HG03565 (cell line): ENCODE measurements at regions not wholly inside any gene's neighbourhood (a gene's known extent, or its start where the extent isn't known, plus 50 kb on each side); places are given as distances from the start of the nearest gene placed in this dataset.
"Not testable (repeated sequence)": the region's sequence is repeated elsewhere in the genome, so short reads cannot be mapped to it uniquely, and the experiment has no call there.

Source experiments
- ATAC-seq: cut with Tn5 transposase; IDR thresholded peaks from one replicate; pipeline ENCODE4 v1.9.1; 2021; ENCODE audit warnings: mild to moderate bottlenecking, moderate library complexity; ENCODE audit not compliant: unreplicated experiment

DNA sequence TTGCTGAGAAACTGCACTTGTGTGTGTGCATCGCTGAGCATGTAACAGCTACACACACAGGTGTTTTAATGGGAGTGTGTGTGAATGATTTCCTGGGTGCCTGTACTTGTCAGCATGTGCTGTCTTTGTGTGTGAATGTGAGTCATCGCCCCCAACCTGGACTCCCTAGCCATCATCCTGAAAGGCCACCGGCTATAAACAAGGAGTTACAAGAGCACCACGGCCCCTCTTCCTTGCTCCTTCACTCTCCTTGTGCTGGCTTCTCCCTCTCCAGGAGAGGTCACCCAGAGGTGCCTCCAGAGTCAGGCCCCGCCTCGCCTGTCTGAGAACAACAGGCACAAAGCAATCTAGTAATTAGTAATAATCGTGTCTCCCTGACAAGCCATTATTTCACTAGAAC lies 419.2 kb downstream of the BUD13 start:
- no peak for ATAC-seq

DNA sequence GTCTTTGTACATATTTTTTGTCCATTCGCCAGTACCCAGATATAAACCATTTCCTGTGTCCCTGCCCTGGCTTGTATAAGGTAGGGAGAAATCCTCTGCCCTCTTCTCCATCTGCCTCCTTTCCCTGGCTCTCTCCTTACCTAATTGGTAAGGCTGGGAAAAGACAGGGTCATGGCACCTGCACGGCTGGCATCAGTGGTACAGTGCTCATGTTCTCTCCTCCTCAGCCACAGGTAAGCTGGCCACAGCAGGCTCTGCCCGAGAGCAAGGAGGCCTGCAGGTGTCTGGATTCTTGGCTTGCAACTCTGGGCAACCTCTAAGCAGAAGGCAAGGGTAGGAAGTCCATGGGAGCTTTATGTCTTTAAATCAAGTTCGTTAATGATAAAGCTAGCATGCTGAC lies 419.9 kb downstream of the BUD13 start:
- ATAC-seq, result no peak

DNA sequence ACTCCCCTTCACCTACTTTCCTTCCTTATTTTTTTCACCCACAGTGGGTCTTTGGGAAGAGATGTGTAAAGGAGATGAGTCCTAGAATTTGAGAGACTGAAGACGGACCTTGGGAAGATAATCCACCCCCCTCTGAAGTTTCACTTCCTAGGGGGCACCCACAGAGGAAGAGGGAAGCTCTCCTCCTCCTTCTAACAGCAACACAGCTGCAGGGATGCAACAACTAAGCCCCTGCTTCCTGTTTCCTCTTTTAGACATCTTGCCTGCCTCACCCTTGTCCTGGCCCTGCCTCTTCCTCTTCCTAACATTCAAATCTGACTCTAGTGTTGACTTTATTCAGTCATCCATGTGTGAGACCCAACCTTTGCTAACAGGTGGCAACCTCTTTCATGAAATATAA lies 424.6 kb downstream of the BUD13 start:
- ATAC-seq, result no peak

DNA sequence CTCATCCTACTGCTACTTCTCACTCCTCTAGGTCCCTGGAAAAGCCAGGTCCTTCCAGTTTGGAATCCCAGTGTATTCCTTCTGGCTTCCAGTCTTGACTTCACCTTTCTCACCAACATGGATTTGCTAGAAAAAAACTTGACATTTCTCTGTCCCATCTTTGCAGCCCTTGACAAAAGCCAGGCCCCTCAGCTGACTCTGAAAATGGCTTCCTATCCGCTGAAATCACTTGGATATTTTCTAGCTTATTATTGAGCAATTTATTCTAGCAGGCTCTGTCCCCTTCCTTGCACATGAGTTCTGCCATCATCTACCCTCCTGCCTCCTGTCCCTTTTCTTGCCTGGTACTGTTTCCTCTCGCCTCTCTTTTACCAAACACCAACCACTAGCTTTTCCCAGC lies 427.2 kb downstream of the BUD13 start:
- no peak for ATAC-seq

DNA sequence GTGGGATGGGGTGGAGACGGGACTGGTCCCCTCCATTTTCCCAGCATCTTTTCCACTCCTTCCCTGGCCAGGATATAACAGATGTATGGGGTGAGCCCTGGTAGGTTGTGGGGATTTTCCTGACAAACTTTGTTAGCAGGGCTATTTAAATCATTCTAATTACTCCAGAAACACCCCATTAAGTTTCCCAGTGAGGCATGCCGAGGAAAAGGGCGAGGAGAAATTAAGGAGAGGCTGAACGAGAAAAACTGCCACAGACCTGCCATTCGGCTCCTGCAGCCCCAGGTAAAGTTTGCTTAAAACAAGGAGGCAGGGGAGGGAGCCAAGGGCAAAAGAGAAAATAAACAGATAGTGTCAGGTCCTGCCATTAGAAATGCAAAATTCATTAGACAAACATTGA lies 428.2 kb downstream of the BUD13 start:
- ATAC-seq, result no peak

DNA sequence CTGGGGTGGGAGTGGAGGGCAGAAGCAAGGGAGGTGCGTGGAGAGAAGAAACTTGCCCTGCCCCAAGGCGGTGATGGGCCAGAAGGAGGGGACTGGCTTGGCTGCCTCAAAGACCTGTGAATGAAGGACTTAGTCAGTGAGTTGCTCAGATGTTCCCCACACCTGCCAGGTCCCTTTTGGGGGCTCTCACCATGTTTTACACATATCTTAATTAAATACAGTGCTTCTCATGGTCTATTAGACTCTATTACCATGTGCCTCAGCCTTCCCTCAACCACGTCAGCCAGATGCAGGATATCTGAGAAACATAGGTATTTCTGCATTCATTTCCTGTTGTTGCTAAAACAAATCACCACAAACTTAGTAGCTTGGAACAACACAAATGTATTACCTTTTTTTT lies 429.5 kb downstream of the BUD13 start:
- no peak for ATAC-seq

DNA sequence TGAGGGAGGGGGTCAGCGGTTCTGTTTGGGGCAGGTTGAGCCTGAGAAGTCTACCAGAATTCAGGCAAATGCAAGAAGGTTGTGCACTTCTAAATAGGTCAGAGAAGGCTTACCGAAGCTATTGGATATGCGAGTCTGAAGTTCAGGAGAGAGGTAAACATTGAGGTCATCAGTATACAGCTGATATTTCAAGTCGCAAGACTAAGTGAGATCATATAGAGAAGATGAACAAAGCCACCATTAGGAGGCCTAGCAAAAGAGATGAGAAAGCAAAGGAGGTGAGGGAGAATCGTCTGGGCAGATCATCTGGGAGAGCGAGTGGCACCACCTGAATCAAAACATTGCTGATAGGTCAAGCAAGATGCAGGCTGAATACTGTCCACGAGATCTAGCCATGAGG lies 430.6 kb downstream of the BUD13 start:
- no peak for ATAC-seq

DNA sequence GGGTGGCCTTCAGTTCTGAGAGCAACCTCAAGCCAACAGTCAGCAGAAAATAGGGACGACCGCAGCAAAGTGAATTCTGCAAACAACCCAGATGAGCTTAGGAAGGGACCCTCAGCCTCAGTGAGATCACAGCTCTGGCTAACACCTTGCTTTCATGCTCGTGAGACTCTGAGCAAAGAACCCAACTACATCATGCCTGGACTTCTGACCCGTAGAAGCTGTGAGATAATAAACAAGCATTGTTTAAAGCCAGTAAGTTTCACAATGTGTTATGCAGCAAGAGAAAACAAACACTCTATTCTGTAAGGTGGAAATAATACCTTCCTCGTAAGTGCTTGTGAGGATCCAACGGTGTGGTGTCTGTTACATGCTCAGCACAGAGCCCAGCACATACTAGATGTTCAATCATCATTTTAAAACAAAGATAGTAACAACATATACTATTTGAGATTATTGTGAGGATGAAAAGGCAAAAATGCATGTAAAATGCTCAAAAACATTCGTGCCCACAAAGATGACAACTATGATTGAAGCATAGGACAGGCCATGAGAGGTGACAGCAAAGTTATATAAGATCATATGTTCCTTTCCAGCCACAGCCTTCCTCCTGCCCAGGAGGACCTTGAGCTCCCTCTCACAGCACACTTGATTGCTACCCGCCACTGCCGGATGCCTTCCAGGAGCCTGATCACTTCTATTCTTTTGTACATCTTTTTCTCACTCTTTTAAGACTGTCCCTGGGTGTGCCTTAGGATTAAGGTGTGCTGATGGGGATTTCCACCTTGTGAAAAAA lies 433.3 kb downstream of the BUD13 start:
- no peak for ATAC-seq

DNA sequence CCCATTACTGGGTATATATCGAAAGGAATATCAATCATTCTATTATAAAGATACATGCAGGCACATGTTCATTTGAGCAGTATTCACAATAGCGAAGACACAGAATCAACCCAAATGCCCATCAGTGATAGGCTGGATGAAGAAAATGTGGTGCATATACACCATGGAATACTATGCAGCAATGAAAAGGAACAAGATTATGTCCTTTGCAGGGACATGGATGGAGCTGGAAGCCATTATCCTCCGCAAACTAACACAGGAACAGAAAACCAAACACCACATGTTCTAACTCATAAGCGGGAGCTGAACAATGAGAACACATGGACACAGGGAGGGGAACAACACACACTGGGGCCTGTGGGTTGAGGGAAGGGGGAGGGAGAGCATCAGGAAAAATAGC lies 434.3 kb downstream of the BUD13 start:
- ATAC-seq, result not testable (repeated sequence)

DNA sequence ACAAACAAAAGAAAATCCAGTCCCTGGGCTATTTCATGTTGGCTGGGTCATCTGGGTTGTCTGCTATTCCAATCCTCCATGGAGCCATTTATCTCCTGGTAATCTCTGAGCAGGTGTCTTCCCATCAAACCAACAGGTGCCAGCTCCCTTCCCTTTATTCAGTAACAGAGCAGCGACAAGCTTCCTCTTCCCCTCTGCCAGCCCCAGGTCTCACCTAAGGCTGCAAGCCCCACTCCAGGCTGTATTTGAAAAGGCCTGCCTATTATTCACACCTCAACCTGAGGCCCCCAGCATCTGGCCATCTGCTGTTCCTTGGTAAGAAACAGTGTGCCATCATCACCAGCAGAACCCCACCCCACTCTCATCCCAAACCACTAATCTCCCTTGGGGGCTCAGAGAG lies 436.2 kb downstream of the BUD13 start:
- ATAC-seq, result no peak

DNA sequence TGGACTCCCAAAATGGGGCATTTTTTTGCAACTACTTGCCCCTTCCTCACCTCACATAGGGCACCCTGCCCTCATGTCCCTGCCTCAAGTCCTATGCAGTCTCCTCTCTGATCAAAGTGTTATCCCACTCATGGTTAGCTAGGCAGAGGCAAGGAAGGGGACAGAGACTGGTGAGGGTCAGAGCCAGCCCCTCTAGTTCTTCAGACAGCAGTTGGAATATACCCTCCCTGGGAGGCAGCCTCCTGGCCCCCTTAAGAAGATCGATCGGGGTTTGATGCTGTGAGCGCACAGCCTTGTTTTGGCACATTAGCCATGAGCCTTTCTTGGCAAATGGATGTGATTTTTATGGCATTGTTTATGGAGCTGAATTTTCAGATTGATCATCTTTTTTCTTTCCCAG lies 436.9 kb downstream of the BUD13 start:
- no peak for ATAC-seq

DNA sequence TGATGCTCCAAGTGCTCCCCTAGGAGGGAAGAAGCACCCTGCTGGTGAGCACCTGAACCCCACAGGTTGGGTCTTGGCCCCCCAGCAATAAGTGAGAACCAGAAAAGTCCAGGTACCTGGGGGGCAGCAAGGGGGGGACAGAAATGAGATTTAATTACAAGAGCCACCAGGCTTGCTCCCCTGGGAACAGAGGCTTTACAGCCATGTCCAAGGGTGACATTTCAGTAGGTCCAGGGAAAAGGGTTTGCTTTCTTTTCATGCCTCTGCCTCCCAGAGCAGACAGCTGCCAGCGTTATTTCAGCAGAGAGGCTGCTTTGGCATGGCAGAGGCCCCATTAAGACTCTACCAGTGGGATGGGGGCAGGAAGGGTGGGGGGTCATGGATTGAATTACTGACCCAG lies 437.7 kb downstream of the BUD13 start:
- no peak for ATAC-seq

DNA sequence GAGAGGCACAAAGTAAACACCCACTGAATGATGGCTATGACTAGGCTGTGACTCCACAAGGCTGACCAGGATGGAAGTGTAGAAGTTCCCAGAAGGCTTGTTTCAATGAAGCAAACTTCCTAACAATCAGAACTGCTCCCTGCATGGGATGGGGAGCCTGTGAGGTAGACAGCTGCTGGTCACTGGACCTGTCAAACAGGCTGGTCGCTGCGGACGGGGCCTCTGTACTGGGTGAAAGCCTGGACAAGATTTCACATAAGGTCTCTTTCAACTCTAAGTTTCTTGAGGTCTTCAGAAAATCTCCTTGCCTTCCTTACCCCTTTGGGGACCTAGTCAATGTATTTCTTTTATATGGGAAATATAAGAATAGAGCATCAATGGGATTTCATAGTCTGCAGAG lies 438.2 kb downstream of the BUD13 start:
- ATAC-seq, result no peak

DNA sequence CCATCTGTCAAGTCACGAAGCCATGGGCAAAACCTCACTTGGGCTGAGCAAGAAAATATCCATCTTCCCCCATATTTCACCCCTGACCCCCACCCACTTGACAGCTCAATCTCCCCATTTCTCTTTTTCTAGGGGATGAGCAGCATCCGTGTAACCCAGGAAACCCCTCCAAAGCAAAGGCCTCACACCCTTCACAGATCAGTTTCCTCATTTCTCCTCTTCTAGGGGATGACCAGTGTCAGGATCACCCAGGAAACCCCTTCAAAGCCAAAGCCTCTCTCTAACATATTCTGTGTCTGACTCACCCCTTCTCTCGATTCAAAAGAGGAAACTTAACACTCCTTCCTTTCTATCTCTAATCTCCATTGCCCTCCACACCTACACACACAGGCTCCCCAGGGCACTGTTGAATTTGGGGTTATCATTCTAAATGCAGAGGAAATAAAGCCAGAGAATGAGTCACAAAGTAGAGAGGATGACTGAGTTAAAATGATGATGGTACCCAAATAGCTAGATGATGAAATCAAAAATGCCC lies 439.7 kb downstream of the BUD13 start:
- ATAC-seq, result no peak

DNA sequence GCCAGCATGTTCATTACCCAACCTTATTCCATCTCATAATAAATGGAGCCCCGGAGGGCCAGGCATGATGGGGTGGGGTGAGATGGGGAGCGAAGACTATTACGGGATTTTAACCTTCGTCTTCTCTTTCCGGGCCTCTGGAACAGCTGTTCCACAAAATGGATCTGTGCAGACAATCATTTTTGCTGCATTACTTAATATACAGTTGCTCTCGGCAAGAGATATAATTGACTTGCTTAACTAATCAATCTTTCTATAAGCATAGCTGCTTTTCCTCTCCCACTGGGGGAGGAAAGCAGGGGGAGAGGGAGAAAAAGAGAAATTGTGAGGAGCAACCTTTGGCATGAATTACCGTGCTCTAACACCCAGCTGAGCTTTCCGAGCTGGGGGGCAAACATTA lies 440.4 kb downstream of the BUD13 start:
- no peak for ATAC-seq

DNA sequence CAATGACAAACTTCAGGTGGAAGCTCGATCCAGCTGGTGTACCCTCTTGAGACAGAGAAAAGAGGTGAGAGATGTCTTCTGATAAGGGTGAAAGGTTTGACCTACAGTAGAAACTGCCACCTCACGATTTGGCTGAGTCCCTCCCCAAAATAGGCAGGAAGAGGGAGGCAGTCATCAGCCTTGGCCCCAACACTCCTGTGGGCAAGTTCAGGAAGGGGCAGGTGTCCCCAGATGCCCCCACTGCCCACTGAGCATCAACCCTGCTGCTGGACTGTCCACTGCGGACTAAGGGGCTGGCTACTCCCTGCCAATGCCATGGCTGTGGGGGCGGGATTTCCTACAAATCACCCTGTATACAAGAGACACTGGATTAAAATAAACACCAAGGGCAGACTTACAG lies 441.4 kb downstream of the BUD13 start:
- no peak for ATAC-seq

DNA sequence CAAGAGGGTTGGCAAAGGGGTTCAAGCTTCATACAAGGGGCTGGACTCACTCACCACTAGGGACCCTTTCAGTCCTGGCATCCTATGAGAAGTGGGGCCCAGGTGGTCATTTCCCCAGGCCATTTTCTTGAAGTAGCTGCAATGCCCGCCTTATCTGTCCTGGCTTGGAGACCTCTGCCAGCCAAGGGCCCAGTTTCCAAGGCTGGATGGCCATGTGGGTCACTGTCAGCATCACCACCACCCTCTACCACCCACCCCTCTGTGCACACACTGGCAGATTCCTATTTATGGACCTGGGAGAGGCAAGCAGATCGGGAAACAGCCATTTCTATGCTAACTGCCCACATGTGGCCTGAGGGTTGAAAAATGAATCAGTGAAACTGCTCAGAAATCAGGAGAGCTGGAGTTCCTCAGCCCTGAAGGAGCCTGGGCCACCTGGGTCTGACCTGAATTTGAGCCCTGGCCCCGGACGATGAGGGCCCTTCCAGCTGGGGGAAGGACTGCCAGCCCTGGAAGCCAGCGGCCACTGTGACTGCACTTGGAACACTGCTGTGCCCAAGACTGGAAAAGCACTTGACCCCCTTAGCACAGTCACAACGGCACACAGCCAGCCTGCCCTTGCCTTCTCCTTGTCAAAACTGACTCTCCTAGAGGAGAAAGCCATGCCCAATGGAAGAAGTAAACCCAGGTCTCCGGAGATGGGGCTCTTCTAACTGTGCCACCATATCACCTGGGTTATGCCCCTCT lies 442.2 kb downstream of the BUD13 start:
- no peak for ATAC-seq

DNA sequence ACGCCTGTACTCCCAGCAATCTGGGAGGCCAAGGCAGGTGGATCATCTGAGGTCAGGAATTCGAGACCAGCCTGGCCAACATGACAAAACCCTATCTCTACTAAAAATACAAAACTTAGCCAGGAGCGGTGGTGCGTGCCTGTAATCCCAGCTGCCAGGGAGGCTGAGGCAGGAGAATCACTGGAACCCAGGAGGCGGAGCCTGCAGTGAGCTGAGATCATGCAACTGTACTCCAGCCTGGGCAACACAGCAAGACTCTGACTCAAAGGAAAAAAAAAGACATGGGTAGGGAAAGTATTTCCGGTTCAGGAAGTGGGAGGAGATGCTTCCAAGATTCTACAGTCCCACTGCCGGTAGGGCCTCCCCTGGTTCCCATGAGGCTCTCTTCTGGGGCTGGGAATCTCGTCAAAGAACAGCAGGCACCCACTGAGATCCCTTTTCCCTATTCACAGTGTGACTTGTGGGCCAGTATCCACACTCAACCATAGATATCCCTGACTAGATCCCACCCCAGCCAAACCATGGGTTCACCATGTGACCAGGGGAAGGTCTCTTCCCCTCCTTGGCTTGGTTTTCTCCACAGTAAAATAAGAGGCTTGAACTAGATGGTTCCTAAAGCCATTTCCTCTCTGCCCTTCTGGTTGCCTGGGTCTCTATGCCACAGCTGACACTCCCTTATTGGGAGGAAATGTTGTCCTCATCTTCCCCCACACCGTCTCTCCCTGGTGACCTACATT lies 443.3 kb downstream of the BUD13 start:
- no peak for ATAC-seq

DNA sequence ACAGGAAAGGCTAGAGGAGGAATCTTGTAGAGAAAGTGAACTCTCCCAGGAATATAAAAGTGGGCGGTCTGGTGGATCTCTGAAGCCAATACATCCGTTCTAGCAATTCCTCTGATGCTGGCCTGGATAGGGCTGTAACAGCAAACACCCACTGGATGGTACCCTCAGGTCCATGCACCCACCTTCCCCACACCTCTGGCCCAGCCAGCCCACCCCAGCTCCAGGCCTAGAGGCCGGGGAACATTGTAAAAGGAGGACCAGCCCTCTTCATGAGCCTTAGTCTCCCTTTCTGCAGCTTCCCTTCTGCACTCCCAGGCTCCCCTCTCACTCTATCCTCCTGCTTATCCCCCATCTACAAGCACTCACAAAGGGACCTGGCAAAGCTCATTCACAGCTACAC lies 443.9 kb downstream of the BUD13 start:
- no peak for ATAC-seq

DNA sequence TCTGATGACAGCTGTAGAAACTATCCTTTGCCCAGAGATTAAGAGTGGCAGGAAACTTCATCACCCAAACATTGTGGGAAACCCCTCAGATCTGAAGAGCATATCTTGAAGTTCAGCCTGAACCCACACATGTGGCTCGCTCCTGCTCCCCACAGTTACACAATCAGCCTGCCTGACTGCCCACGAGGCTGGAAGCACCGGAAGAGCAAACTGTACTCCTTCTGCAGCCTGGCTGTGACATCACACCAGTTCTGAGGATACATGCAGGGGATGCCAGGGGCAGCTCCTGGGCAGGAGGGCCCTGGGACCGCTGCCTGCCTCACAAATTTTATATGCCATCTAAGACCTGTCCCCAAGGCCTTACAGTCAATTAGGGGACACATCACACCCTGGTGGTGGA lies 444.4 kb downstream of the BUD13 start:
- no peak for ATAC-seq

DNA sequence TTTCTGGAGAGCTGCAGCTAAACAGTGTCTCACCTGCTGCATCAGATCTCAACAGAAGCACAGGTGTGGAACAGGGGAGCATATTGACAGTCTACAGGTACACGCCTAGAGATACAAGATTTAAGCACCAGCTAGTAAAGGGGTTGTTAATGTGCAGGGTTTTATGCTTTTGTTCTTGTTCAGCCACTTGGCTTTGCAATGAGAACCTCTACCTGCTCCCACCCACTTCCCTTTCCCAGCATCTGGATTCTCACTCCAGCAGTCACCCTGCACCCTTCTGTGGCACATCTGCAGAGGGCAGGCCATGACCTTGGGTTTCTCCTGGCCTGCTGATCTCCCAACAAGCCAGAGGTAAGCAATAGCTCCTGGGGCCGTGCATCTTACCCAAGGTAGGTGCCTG lies 446.6 kb downstream of the BUD13 start:
- no peak for ATAC-seq

DNA sequence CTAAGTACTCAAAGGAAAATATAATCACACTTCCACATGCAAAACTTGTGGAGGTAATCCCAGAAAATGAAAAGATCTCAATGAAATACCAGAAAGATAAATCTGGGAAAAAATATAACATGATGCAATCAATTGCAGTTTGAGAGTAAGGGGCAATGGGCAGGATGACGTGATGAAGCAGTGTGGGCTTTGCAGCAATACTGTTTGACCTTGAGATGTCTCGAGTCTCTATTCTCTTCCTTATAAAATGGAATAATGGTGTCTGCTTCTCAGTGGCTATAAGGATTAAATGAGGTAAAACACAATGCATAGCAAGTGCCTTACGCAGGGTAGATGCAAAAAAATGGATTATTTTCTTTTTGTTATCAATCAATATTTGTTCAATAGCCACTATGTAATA lies 447.5 kb downstream of the BUD13 start:
- ATAC-seq, result no peak
